CD4-positive, alpha-beta T cell treated with Interleukin-1 beta for 1 hour (primary cell): ENCODE measurements at regions not wholly inside any gene's neighbourhood (a gene's known extent, or its start where the extent isn't known, plus 50 kb on each side); places are given as distances from the start of the nearest gene placed in this dataset.
"Not testable (repeated sequence)": the region's sequence is repeated elsewhere in the genome, so short reads cannot be mapped to it uniquely, and the experiment has no call there.

ENCODE experiments used
- DNase-seq, 2 donors: peaks; one replicate each; pipeline ENCODE4 v3.0.0-alpha.2; 2020 to 2022

- DNase-seq = no peak
Observed at GRCh38 chr14:62429683-62430082, 615.6 kb downstream of the KCNH5 start.

- DNase-seq = no peak
Observed at GRCh38 chr14:62431496-62431895, 613.8 kb downstream of the KCNH5 start.

DNA sequence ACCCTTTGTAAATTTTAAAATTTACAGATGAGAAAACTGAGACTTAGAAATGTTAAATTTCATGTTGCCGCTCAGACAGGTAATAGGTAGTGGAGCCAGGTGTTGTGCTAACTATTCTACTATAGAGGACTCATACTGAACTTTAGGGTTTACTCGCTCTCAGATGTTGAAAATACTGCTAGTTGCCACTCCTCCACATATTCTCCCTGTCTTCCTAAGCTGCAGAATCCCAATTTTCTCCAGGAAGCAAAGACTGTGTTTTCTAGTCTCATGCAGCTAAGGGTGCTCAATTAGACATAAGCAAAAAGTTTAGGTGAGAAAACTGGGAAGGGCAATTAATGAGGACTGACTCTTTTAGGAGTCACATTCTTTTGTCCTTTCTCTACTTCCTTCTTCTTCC, 612.3 kb downstream of the KCNH5 start:
- no peak for DNase-seq

- DNase-seq = no peak
Observed at GRCh38 chr14:62436261-62436660, 609.0 kb downstream of the KCNH5 start.

GRCh38 chr14:62439210-62439609, 606.0 kb downstream of the KCNH5 start:
- no peak for DNase-seq

DNA sequence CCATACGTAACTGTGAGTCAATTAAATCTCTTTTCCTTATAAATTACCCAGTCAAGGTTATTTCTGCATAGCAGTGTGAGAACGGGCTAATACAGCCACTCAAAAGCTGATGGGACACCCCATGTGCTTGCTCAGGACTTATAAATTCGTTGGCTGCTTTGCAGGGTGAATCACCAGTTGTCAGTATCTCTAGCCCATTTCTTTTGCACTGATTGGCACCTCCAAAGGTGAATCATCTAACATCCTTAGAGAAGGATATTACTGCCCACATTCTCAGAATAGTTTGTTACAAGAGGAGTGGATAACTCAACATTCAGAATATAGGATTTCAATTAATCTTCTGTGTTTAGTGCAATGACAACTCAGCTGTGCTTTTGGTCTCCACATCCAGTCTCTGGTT, 601.5 kb downstream of the KCNH5 start:
- no peak for DNase-seq

DNA sequence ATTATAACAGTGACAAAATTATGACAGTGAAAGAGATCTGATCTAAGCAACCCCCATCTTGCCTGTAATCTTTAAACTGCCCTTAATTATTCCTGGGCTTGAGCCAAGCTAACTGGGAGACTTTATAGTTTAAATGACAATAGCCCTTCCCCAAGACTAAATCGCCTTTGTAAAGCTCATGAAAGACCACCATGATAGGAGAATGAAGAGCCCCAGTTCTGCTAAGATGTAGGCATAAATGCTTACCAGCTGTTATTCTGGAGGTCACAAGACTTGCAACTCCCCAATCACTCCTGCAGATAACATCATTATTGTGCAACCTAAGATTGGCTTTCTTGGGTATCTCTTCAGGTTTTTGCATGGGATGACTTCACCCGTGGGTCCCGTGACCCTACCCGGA, 599.7 kb downstream of the KCNH5 start:
- DNase-seq = no peak

DNA sequence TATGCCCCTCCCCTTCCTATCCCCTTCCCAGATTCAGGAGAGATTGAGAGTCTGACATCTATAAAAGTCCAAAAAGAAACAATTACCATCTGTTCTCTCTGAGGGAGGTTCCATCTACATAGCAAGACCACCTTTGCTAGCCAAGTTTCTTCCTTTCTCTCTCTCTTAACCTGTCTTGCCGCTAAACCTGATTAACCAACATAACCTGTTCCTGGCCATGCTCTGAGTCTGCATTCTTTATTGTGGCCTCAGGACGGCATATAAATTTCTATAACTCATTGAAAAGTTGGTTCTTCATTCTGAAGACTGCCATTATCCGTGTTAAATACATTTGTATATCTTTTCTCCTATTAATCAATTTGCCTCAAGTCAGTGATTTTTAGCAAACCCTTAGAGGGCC, 594.0 kb downstream of the KCNH5 start:
- DNase-seq = no peak

DNA sequence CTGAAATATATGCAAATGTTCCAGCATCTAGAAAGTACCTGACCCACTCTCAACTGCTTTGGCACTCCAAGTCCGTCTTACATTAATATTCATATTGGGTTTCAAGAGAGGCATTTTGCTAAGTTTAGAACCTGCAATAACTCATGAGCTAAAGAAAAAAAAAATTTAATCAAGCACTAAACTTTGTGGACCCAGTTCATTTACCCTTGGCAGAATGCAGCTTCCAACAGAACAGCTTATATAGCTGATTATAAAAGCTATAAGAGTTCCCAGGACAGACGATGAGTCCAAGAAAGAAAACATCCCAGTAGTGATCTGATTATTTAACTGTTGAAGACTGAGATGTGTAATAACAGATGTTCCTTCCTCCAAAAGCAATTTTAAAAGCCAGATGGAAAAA, 592.0 kb downstream of the KCNH5 start:
- no peak for DNase-seq

GRCh38 chr14:62455446-62455845, 589.8 kb downstream of the KCNH5 start:
- no peak for DNase-seq

- DNase-seq = no peak
Observed at GRCh38 chr14:62462988-62463387, 582.3 kb downstream of the KCNH5 start.

- DNase-seq = no peak
Observed at GRCh38 chr14:62468946-62469345, 576.3 kb downstream of the KCNH5 start.

- no peak for DNase-seq
Observed at GRCh38 chr14:62470935-62471334, 574.3 kb downstream of the KCNH5 start.

- no peak for DNase-seq
Observed at GRCh38 chr14:62491146-62491545, 554.1 kb downstream of the KCNH5 start.

DNA sequence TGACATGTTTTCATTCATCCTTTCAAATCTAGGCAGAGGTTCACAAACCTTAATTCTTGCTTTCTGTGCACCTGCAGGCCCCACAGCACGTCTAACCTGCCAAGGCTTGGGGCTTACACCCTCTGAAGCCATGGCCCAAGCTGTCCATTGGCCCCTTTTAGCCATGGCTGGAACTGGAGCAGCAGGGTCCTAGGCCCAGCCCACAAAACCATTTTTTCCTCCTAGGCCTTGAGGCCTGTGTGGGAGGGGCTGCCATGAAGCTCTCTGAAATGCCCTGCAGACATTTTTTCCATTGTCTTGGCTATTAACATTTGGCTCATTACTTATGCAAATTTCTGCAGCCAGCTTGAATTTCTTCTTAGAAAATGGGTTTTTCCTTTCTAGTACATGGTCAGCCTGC, 547.5 kb downstream of the KCNH5 start:
- DNase-seq = no peak

GRCh38 chr14:62501021-62501750, 544.1 kb downstream of the KCNH5 start:
- DNase-seq = no peak

DNA sequence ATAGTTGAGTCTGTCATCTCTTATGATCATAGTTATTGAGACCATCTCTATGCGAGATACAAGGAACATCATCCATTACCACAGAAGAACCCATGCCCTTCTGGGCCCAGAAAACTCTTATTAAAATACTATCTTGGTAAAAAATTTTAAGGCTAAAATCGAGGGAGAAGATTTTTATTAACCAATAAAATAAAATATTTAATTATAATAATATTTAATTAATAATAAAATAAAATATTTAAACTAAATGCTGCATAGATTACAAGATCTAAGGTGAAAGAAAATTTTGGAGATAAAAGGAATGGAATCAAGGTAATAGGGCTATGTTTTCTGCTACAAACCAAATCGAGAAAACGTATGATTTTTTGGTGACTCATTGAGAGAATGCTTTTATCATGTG, 540.2 kb downstream of the KCNH5 start:
- DNase-seq = no peak

GRCh38 chr14:62521309-62521708, 523.9 kb downstream of the KCNH5 start:
- not testable (repeated sequence) for DNase-seq

DNA sequence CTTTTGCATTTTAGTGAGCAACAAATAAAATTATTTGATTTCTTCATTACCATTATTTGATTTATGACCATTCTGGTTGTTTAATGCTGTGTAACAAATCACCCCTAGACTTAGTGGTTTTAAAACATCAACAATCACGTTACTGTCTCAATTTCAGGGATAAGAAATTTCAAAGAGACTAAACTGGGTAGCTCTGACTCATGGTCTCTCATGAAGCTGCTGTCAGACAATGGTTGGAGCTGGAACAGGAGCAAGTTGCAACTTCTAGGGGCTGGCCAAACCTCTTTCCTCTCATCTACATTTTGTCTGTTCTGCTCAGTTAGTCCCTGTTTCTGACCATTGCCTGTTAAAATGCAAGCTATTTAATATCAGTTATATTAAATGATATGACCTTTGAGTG, 517.0 kb downstream of the KCNH5 start:
- DNase-seq = no peak

GRCh38 chr14:62532181-62532580, 513.1 kb downstream of the KCNH5 start:
- no peak for DNase-seq

- DNase-seq = no peak
Observed at GRCh38 chr14:62546862-62547474, 498.3 kb downstream of the KCNH5 start.

- DNase-seq = no peak
Observed at GRCh38 chr14:62557416-62557815, 487.8 kb downstream of the KCNH5 start.

GRCh38 chr14:62558451-62558850, 486.8 kb downstream of the KCNH5 start:
- DNase-seq = no peak

DNA sequence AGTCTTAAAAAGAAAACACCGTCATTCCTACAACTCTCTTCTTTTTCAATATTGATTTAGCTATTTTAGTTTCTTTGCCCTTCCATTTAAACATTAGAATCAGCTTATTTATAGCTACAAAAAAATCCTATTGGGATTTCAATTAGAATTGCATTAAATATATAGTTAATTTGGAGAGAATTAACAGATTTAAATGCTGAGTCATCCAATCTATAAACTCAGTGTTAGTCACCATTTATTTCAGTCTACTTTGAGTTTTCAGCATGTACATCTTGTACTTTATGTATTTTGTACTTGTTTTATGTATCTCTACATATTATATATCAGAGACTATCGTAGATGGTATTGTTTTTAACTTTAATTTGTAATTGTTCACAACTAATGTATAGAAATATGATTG, 460.0 kb downstream of the KCNH5 start:
- DNase-seq = no peak

- DNase-seq = no peak
Observed at GRCh38 chr14:62592877-62593276, 452.4 kb downstream of the KCNH5 start.
